Endothelial cell of umbilical vein (primary cell): ENCODE measurements at regions not wholly inside any gene's neighbourhood (a gene's known extent, or its start where the extent isn't known, plus 50 kb on each side); places are given as distances from the start of the nearest gene placed in this dataset.

ENCODE experiments used
- BruUV-seq: library from RNA; stranded (reverse); fragments of 400-500 nt; replicated peaks from 2 replicates; lab custom pipeline; 2021; lab: Mats Ljungman, UMichigan
- CTCF ChIA-PET: fragments of 300-600, 350-600 bp; sonication (Branson Sonifier 250); formaldehyde crosslinking; loops from one replicate; lab custom pipeline; 2021; ENCODE audit warnings: antibody characterized with exemption, inconsistent platforms; lab: Charles Lee
- POLR2A ChIA-PET: fragments of 300-600, 350-600 bp; sonication (Branson Sonifier 250); formaldehyde crosslinking; loops from one replicate; lab custom pipeline; 2021; ENCODE audit warnings: antibody characterized with exemption, inconsistent platforms; lab: Charles Lee
- DNase-seq: peaks from one replicate; pipeline ENCODE4 v3.0.0-alpha.2; 2011; ENCODE audit warnings: low read depth, low spot score
- FAIRE-seq: peaks from 2 replicates; lab custom pipeline; 2011; peaks lifted over from hg19 to GRCh38; lab: Jason Lieb, UNC
- H2AFZ ChIP-seq: 2 replicates; pipeline ENCODE4 v1.6.0; 2012; ENCODE audit warnings: low read depth, low read length, control low read depth, inconsistent platforms
- H3K27ac ChIP-seq: 2 replicates; pipeline ENCODE4 v1.5.1; 2011; ENCODE audit warnings: low read depth, mild to moderate bottlenecking, control low read depth, low read length, moderate library complexity; ENCODE audit not compliant: insufficient read depth
- H3K27me3 ChIP-seq, 2 experiments: 2 replicates each; pipeline versions ENCODE4 v1.6.0 to v1.6.1; 2011; ENCODE audit warnings: low read length in 2 of 2, mixed read lengths in 1 of 2; ENCODE audit not compliant: control insufficient read depth in 2 of 2, insufficient read depth in 2 of 2
- H3K36me3 ChIP-seq, 2 experiments: 2 replicates in 1 of 2; 3 replicates in 1 of 2; pipeline ENCODE4 v1.5.1; 2011; ENCODE audit warnings: low read length in 2 of 2, mild to moderate bottlenecking in 1 of 2, moderate library complexity in 1 of 2; ENCODE audit not compliant: control insufficient read depth in 2 of 2, insufficient read depth in 2 of 2; ENCODE audit errors: extremely low read depth in 1 of 2
- H3K4me1 ChIP-seq: 3 replicates; pipeline ENCODE4 v1.5.1; 2011; ENCODE audit warnings: mild to moderate bottlenecking, low read length; ENCODE audit not compliant: control insufficient read depth, insufficient read depth; ENCODE audit errors: extremely low read depth
- H3K4me2 ChIP-seq: 2 replicates; pipeline ENCODE4 v1.6.1; 2011; ENCODE audit warnings: low read length, control low read depth, mixed read lengths; ENCODE audit not compliant: insufficient read depth
- H3K4me3 ChIP-seq, 3 experiments: fragments of 200-600 bp in 1 of 3; sonication (generic), shearing (Covaris generic) in 1 of 3; replicated peaks in 1 of 3; 2 replicates each; pipeline ENCODE4 v1.5.1; 2011 to 2016; ENCODE audit warnings: control low read depth in 3 of 3, low read length in 3 of 3, mild to moderate bottlenecking in 2 of 3, inconsistent platforms in 1 of 3, low read depth in 1 of 3, moderate library complexity in 1 of 3; ENCODE audit not compliant: insufficient read depth in 1 of 3
- H3K79me2 ChIP-seq: 2 replicates; pipeline ENCODE4 v1.6.0; 2012; ENCODE audit warnings: low read length, inconsistent platforms; ENCODE audit not compliant: control insufficient read depth, insufficient read depth
- H3K9ac ChIP-seq: replicated peaks from 2 replicates; pipeline ENCODE3; 2011; ENCODE audit warnings: low read length, control low read depth; ENCODE audit not compliant: insufficient read depth; ENCODE audit errors: extremely low read depth
- H3K9me1 ChIP-seq: replicated peaks from 3 replicates; pipeline ENCODE4 v1.6.0; 2011; ENCODE audit warnings: mild to moderate bottlenecking, low read length; ENCODE audit not compliant: control insufficient read depth, insufficient read depth; ENCODE audit errors: extremely low read depth
- H3K9me3 ChIP-seq: replicated peaks from 2 replicates; pipeline ENCODE4 v1.5.1; 2012; ENCODE audit warnings: low read length, inconsistent platforms; ENCODE audit not compliant: control insufficient read depth, insufficient read depth
- H4K20me1 ChIP-seq: replicated peaks from 2 replicates; pipeline ENCODE3; 2011; ENCODE audit warnings: mild to moderate bottlenecking, low read length; ENCODE audit not compliant: control insufficient read depth, insufficient read depth; ENCODE audit errors: extremely low read depth
- EZH2 ChIP-seq: IDR thresholded peaks from 2 replicates; pipeline ENCODE4 v1.6.1; 2012; ENCODE audit warnings: borderline replicate concordance, low read depth, mild to moderate bottlenecking, moderate library complexity, low read length, inconsistent platforms; ENCODE audit not compliant: severe bottlenecking
- FOS ChIP-seq: IDR thresholded peaks from 2 replicates; pipeline ENCODE4 v1.6.1; 2011; ENCODE audit warnings: mild to moderate bottlenecking, low read length, moderate library complexity, borderline replicate concordance; ENCODE audit not compliant: insufficient read depth
- JUN ChIP-seq: IDR thresholded peaks from 2 replicates; pipeline ENCODE4 v1.6.1; 2011; ENCODE audit warnings: borderline replicate concordance, low read depth; ENCODE audit not compliant: insufficient read length, insufficient read depth
- MAX ChIP-seq: IDR thresholded peaks from 2 replicates; pipeline ENCODE4 v1.6.1; 2011; ENCODE audit not compliant: insufficient read depth, insufficient read length
- MYC ChIP-seq: IDR thresholded peaks from one replicate; pipeline ENCODE4 v1.6.1; 2011; ENCODE audit warnings: mild to moderate bottlenecking, low read depth, low read length
- POLR2A ChIP-seq: IDR thresholded peaks from 2 replicates; pipeline ENCODE4 v1.6.1; 2012; ENCODE audit warnings: low read depth, mild to moderate bottlenecking, control low read depth, low read length
- POLR2AphosphoS5 ChIP-seq: IDR thresholded peaks from 2 replicates; pipeline ENCODE4 v1.6.1; 2012; ENCODE audit warnings: low read depth, mild to moderate bottlenecking, control low read depth, low read length, moderate library complexity; ENCODE audit not compliant: insufficient read depth
- dilution Hi-C: fragments of 300-500 bp; cut with MboI; formaldehyde crosslinking; loops from one replicate; pipeline ENCODE4 v1.15.0; 2019; ENCODE audit warnings: low sequenced_read_pairs; ENCODE audit not compliant: extremely low pct_ligation_motif_present
- intact Hi-C: fragments of 100-400 bp; cut with micrococcal nuclease; formaldehyde crosslinking; loops from one replicate; pipeline ENCODE4 v1.10.0; 2022
- TF ChIP-seq, protein P1 (sequence below), 2 donors: IDR thresholded peaks; 1 replicate in 1 of 2; 2 replicates in 1 of 2; pipeline ENCODE4 v1.5.1; 2011; ENCODE audit warnings: low read length in 2 of 2, mild to moderate bottlenecking in 2 of 2, moderate library complexity in 2 of 2, control low read depth in 1 of 2, inconsistent platforms in 1 of 2, low read depth in 1 of 2; ENCODE audit not compliant: insufficient read depth in 1 of 2; ENCODE audit errors: extremely low read depth in 1 of 2

DNA sequence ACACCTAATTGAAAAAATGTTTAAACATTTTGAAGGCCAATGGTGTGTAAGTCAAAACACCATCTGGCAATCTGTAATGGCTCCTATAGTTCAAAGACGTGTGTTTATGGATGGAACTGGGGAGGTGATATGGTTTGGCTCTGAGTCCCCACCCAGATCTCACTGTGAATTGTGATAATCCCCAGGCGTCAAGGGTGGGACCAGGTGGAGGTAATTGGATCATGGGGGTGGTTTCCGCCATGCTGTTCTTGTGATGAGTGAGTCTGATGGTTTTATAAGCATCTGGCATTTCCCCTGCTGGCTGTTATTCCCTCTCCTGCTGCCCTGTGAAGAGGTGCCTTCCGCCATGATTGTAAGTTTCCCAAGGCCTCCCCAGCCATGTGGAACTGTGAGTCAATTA lies 52.2 kb downstream of the ADRA2C start:
- H3K4me3 ChIP-seq = no peak overlapping the region
- no peaks in the 10 kb centered on the region for H3K4me1 ChIP-seq
- no peaks in the 10 kb centered on the region for H3K36me3 ChIP-seq
- dilution Hi-C loops (no loop called here), intact Hi-C loops (no loop called here)
- no peak overlapping the region for H3K9ac ChIP-seq
- no peak overlapping the region for H3K4me2 ChIP-seq
- TF ChIP-seq, protein P1, sequence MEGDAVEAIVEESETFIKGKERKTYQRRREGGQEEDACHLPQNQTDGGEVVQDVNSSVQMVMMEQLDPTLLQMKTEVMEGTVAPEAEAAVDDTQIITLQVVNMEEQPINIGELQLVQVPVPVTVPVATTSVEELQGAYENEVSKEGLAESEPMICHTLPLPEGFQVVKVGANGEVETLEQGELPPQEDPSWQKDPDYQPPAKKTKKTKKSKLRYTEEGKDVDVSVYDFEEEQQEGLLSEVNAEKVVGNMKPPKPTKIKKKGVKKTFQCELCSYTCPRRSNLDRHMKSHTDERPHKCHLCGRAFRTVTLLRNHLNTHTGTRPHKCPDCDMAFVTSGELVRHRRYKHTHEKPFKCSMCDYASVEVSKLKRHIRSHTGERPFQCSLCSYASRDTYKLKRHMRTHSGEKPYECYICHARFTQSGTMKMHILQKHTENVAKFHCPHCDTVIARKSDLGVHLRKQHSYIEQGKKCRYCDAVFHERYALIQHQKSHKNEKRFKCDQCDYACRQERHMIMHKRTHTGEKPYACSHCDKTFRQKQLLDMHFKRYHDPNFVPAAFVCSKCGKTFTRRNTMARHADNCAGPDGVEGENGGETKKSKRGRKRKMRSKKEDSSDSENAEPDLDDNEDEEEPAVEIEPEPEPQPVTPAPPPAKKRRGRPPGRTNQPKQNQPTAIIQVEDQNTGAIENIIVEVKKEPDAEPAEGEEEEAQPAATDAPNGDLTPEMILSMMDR (IDR thresholded peaks at IDR 0.05; ENCODE audit: extremely low read depth in 1 of 2, insufficient read depth in 1 of 2, low read depth in 1 of 2, low read length in 2 of 2) = no peak
- TF ChIP-seq JUN (no peak), FOS (no peak), POLR2AphosphoS5 (no peak), MYC (no peak), MAX (no peak), POLR2A (no peak), EZH2 (no peak)
- no peaks in the 10 kb centered on the region for H3K9me1 ChIP-seq
- H3K79me2 ChIP-seq = no peaks in the 10 kb centered on the region
- no peaks in the 10 kb centered on the region for H3K9me3 ChIP-seq
- ChIA-PET POLR2A (no interaction called here), CTCF (no interaction called here)
- no peak overlapping the region for H3K27ac ChIP-seq
- BruUV-seq = no TSS peak
- H3K27me3 ChIP-seq = no peaks in the 10 kb centered on the region
- H4K20me1 ChIP-seq = no peaks in the 10 kb centered on the region
- DNase-seq (no peak), FAIRE-seq (no peak)
- H2AFZ ChIP-seq = no peak overlapping the region
